GM12891 (cell line): ENCODE measurements at regions not wholly inside any gene's neighbourhood (a gene's known extent, or its start where the extent isn't known, plus 50 kb on each side); places are given as distances from the start of the nearest gene placed in this dataset.

ENCODE experiments used
- PAX5 ChIP-seq: IDR thresholded peaks from 2 replicates; pipeline ENCODE4 v1.6.1; 2011; ENCODE audit warnings: low read length, moderate library complexity, mild to moderate bottlenecking; ENCODE audit not compliant: insufficient read depth, severe bottlenecking
- POLR2A ChIP-seq: IDR thresholded peaks from 2 replicates; pipeline ENCODE4 v1.6.1; 2011; ENCODE audit warnings: low read depth, low read length, control low read depth
- POLR2AphosphoS5 ChIP-seq: IDR thresholded peaks from 2 replicates; pipeline ENCODE4 v1.6.1; 2011; ENCODE audit warnings: low read depth, low read length, control low read depth
- TAF1 ChIP-seq: IDR thresholded peaks from 2 replicates; pipeline ENCODE4 v1.6.1; 2011; ENCODE audit warnings: low read depth, low read length, control low read depth

DNA sequence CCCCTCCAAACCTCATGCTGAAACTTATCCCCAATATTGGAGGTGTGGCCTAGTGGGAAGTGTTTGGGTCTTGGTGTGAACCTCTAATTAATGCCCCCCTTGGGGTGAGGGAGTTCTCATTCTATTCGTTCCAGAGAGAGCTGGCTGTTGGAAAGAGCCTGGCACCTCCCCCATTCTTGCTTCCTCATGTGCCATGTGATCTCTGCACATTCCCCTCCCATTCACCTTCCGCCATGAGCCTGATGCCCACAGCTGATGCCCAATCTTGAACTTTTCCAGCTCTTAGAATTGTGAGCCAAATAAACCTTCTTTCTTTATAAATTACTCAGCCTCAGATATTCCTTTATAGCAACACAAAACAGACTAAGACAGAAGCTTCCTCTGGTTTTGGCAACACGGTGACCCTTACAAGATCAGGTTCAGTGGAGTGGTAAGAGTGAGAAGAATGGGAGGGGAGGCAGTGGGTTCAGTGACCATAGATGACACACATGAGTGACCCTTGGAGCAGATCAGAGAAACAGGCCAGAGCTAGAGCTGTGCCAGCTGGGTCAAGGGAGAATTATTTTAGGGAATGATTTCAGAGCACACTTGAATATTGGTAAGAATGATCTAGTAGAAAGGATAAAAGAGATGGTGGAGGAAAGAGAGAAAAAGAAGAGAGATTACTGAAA, 176.4 kb downstream of the LY86 start:
- TF ChIP-seq POLR2A: no peak
- no peak for TF ChIP-seq TAF1
- TF ChIP-seq PAX5: no peak
- no peak for TF ChIP-seq POLR2AphosphoS5
